NB4 (cell line): ENCODE measurements at regions not wholly inside any gene's neighbourhood (a gene's known extent, or its start where the extent isn't known, plus 50 kb on each side); places are given as distances from the start of the nearest gene placed in this dataset.
"Not testable (repeated sequence)": the region's sequence is repeated elsewhere in the genome, so short reads cannot be mapped to it uniquely, and the experiment has no call there.

ENCODE experiments used
- DNase-seq: peaks from one replicate; pipeline ENCODE4 v3.0.0; 2010; ENCODE audit warnings: low read depth
- H3K4me3 ChIP-seq: one replicate; pipeline ENCODE4 v1.5.1; 2011; ENCODE audit warnings: mild to moderate bottlenecking, low read depth, low read length, moderate library complexity
- MYC ChIP-seq: IDR thresholded peaks from 2 replicates; pipeline ENCODE4 v1.6.1; 2011; ENCODE audit warnings: low read depth, low read length
- POLR2A ChIP-seq: IDR thresholded peaks from 2 replicates; pipeline ENCODE4 v1.6.1; 2011; ENCODE audit warnings: mild to moderate bottlenecking; ENCODE audit not compliant: insufficient read length; ENCODE audit errors: extremely low read depth
- TF ChIP-seq, protein P1 (sequence below): IDR thresholded peaks from one replicate; pipeline ENCODE4 v1.5.1; 2012; ENCODE audit warnings: low read depth, low read length
- TF ChIP-seq, protein P2 (sequence below): IDR thresholded peaks from 2 replicates; pipeline ENCODE4 v1.6.1; 2011; ENCODE audit warnings: low read depth, low read length

DNA sequence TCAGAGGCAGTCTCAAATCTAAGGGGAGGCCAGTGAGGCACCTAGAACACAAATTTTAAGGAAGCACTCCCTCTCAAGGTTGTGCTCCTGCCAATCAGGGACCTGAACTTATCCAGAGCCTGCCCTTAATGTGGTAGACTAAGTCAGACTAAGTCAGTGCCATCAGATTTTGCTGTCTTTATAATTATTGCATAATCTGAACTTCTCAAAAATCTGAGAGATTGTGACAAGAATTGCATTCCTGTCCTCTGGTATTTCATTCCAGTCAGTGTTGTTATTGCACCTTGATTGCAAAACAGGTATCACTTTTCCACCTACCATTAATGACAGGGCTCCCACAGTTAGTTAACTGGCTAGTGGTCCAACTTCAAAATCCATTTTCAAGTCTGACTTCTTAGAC, 197.1 kb upstream of the HCN1 start:
- no peak overlapping the region for H3K4me3 ChIP-seq
- DNase-seq, result no peak
- TF ChIP-seq, protein P1, sequence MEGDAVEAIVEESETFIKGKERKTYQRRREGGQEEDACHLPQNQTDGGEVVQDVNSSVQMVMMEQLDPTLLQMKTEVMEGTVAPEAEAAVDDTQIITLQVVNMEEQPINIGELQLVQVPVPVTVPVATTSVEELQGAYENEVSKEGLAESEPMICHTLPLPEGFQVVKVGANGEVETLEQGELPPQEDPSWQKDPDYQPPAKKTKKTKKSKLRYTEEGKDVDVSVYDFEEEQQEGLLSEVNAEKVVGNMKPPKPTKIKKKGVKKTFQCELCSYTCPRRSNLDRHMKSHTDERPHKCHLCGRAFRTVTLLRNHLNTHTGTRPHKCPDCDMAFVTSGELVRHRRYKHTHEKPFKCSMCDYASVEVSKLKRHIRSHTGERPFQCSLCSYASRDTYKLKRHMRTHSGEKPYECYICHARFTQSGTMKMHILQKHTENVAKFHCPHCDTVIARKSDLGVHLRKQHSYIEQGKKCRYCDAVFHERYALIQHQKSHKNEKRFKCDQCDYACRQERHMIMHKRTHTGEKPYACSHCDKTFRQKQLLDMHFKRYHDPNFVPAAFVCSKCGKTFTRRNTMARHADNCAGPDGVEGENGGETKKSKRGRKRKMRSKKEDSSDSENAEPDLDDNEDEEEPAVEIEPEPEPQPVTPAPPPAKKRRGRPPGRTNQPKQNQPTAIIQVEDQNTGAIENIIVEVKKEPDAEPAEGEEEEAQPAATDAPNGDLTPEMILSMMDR, result no peak
- TF ChIP-seq MYC, result no peak
- TF ChIP-seq, protein P2, sequence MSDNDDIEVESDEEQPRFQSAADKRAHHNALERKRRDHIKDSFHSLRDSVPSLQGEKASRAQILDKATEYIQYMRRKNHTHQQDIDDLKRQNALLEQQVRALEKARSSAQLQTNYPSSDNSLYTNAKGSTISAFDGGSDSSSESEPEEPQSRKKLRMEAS, result no peak
- TF ChIP-seq POLR2A, result no peak

DNA sequence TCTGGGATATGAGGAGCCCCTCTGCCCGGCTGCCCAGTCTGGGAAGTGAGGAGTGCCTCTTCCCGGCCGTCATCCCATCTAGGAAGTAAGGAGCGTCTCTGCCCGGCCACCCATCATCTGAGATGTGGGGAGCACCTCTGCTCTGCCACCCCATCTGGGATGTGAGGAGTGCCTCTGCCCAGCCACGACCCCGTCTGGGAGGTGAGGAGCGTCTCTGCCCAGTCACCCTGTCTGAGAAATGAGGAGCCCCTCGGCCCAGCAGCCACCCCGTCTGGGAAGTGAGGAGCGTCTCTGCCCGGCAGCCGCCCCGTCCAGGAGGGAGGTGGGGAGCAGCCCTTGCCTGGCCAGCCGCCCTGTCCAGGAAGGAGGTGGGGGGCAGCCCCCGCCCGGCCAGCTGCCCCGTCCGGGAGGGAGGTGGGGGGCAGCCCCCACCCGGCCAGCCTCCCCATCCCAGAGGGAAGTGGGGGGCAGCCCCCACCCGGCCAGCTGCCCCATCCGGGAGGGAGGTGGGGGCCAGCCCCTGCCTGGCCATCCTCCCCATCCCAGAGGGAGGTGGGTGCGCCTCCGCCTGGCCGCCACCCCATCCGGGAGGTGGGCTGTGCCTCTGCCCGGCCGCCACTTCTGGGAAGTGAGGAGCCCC, 194.4 kb upstream of the HCN1 start:
- H3K4me3 ChIP-seq, DNase-seq: not testable (repeated sequence)

DNA sequence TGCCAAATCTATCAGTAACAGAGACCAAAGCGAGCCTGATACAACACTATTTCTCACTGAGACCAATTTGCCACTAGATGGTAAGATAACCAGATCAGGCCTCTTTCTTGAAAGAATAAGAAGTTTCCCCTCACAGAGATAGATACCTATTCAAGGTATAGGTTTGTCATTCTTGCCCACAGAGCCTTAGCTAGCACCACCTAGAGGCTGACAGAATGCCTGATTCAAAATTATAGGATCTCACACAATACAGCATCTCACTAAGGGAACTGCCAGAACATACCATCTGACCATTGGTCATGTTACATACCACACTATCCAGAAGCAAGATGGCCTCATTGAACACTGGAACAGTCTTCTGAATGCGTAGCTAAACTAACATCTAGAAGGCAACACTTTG, 166.6 kb upstream of the HCN1 start:
- no peak overlapping the region for H3K4me3 ChIP-seq
- TF ChIP-seq, protein P1, result peak; percentile 21
- no peak for TF ChIP-seq MYC
- TF ChIP-seq, protein P2, result no peak
- no peak for DNase-seq

DNA sequence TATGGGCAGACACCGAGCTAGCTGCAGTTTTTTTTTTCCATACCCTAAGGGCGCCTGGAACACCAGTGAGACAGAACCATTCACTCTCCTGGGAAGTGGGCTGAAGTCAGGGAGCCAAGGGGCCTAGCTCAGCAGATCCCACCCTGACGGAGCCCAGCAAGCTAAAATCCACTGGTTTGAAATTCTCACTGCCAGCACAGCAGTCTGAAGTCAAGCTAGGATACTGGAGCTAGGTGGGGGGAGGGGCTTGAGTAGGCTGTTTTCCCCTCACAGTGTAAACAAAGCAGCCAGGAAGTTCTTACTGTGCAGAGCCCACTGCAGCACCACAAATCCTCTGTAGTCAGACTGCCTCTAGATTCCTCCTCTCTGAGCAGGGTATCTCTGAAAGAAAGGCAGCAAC, 151.7 kb upstream of the HCN1 start:
- no peak overlapping the region for H3K4me3 ChIP-seq
- TF ChIP-seq MYC, result no peak
- TF ChIP-seq, protein P2, result no peak
- TF ChIP-seq, protein P1, result no peak
- no peak for TF ChIP-seq POLR2A
- DNase-seq, result no peak

DNA sequence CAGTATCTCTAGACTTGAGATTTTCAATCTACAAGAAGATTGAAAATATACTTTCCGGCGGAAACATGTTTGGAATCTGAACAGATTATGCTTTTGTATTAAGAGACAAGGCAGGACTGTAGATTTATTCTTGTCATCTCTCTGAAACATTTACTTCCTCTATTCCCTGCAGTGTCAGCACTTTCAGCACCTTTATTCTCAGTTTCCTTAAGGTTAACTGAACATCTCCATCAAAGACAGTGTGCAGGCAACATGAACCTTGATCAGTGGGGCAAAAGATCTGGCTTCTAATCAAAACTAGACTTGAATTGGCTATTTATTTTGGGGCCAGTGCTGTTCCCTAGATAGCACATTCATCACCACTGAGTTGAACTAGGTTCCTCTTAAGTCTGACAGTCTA, 129.9 kb upstream of the HCN1 start:
- TF ChIP-seq, protein P1, result no peak
- TF ChIP-seq POLR2A (no peak), MYC (no peak)
- TF ChIP-seq, protein P2, result no peak

DNA sequence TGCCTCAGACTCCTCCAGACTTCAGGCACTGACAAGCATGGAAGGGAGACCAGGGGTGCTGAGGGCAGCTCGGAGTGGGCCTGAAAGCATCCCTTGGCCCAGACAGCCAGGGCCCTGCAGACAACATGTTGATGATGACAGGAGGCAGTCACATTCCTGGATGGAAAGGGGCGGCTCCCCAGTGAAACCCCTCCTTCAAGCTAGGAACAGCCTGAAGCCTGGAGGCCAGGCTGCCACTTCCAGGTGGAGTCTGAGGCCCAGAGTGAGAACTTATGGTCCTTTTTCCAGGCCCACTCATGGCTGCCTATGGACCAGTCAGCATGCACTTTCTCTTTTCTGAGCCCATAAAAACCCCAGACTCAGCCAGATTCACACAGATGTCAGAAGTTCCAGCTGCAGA, 104.2 kb upstream of the HCN1 start:
- DNase-seq, result no peak
- TF ChIP-seq, protein P1, result no peak
- TF ChIP-seq POLR2A (no peak), MYC (no peak)
- TF ChIP-seq, protein P2, result no peak
- no peak overlapping the region for H3K4me3 ChIP-seq

More for the DNA sequence above, 129.9 kb upstream of the HCN1 start:
- no peak overlapping the region for H3K4me3 ChIP-seq
- no peak for DNase-seq
